Fibroblast of skin of scalp (primary cell): ENCODE measurements at regions not wholly inside any gene's neighbourhood (a gene's known extent, or its start where the extent isn't known, plus 50 kb on each side); places are given as distances from the start of the nearest gene placed in this dataset.
A peak's percentile ranks its signal among the peaks of the same experiment; 100 is the strongest.

Experiments
- DNase-seq: peaks from one replicate; pipeline ENCODE4 v3.0.0-alpha.2; 2013

- no peak for DNase-seq
These were observed 87.3 kb upstream of the OTOS start for GRCh38 chr2:240227538-240228428.

DNA sequence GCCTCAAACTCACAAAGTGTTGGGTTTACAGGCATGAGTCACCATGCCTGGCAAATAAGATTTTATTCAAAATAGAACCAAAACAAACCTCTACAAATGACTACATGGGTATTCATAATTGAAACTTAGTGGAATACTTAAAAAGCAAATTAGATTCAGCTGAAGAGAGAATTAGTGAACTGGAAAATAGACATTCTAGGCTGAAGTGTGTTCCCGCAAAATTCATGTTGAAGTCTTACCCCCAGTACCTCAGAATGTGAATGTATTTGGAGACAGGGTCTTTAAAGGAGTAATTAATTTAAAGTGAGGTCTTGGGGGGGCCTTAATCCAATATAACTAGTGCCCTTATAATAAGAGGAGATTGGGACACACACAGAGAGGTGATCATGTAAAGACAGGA lies 88.5 kb upstream of the OTOS start:
- no peak for DNase-seq

GRCh38 chr2:240229603-240230235 lies 89.3 kb upstream of the OTOS start:
- no peak for DNase-seq

- DNase-seq: no peak
These were observed 90.0 kb upstream of the OTOS start for GRCh38 chr2:240230291-240230931.

- DNase-seq: no peak
These were observed 91.4 kb upstream of the OTOS start for GRCh38 chr2:240231838-240232244.

DNA sequence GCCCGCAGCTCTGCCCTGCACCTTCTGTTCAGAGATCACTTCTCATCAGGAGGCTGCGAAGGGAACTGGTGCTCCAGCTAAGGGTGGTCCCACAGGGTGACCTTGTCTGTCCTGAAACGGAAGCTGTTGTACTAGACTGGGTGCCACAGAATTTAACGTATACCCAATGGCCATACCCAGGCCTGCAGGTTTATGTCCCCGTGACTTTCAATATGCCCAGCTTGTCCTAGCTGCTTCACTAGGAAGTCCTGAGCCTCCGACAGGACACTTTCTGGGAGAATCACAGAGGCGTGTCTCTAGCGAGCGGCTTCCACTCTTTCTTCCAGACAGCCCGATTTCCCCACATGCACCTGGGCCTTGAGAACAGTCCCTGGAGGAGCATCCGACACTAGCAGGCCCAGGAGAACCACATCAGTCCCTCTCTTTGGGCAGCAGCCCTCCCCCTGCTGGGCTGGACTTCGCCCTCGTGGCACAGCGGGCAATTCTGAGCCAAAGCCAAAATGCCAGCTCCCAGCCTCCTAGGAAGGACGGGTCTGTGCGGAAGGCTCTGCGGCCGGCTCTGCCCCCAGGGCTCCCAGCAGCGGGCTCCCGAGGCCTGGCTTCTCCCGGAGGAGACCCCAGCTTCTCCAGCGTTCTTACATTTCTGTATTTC lies 91.9 kb upstream of the OTOS start:
- DNase-seq: no peak

GRCh38 chr2:240232961-240233884 lies 92.8 kb upstream of the OTOS start:
- DNase-seq: peak; percentile 79

DNA sequence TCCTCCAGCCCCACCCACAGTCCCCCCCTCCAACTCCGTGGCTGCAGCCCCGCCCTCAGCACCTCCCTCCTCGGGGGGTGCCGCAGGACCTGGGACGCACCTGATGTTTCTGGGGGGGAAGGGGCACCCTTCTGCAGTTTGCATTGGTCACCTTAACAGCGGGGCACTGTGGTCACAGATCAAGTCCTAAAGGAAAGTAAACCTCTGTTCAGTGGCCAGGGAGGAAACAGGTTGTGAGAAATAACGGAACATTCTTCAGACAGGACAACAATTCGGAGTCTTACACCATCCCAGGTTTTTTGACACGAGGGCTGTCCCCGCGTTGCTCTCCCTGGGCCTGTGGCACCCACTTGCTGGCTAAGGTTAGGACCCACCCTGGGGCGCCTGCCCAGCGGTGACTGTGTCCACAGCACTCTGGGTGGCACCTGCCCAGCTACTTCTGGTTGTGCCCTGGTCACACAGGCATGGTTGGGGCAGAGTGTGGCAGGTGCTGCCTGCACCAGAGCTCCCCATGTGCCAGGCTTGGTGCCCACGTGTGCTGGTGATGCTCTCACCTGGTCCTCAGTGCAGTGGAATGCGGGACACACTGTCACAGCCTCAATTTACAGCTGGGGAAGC lies 93.5 kb upstream of the OTOS start:
- DNase-seq: no peak

DNA sequence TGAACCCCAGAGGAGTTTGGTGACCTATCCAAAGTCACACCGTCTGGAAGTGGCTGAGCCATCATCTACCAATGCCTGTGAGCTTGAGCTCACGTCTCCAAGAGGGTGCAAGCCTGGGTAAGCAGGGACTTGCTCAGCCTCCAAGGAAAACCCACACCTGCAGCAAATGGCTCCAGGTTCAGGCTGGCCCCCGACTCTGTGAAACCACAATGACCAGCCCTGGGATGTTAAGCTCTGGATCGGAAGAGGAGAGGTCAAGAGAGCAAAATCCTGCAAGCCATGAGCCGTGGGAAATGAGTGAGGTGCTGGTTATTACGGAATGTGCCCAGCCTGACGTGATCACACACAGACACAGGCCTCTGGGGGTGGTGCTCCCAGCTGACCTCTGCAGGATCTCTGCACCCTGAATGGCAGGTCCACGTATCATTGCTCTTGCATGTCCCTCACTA lies 94.1 kb upstream of the OTOS start:
- DNase-seq: no peak

DNA sequence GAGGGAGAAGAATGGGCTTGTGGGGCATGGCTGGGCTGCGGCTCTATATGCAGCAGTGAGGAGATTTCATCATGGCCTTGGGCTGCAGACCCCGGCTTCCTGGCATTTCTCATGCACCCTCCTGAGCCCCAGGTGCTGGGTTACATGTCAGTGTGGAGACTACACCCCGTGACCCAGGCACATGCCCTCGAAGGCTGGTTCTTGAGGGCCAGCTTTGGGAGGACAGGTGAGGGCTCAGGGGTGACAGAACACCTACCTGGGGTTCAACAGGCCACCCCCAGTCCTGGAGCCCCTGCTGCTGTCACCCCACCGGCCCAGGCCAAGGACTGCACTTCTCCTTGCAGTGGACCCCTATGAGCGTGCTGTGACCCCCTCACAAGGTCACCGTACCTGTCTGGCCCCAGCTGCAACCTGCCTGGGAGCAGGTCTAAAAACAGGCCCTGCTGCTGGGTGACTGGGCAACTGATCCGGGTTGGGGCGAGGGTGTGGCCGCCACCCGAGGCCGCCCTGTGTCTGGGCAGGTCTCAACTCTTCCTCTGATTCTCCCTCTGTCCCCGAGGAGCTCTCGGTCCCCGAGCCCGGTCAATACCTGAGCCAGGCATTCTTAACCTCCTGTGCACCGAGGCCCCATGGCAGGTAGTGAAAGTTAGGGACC lies 94.8 kb upstream of the OTOS start:
- no peak for DNase-seq

- DNase-seq: no peak
These were observed 95.4 kb upstream of the OTOS start for GRCh38 chr2:240235811-240236210.

GRCh38 chr2:240236217-240237111 lies 96.0 kb upstream of the OTOS start:
- DNase-seq: no peak

GRCh38 chr2:240237609-240238174 lies 97.2 kb upstream of the OTOS start:
- DNase-seq: peak; percentile 22

DNA sequence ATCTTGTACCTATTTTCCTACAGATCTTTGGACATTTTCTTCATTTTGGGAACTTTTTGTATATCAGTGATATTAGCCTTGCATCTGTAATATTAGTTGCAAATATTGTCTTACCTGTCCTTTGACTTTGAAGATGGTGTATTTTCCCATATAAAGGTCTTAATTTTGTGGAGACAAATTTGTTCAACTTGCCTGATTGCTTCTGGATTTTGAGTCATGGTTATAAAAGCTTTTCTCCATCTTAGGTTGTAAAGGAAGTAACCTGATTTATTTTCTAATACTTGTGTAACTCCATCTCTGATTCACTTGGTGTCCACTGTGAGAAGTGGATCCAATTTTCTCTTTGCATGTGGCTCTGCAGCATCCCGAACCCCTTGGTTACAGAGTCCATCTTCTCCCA lies 97.7 kb upstream of the OTOS start:
- no peak for DNase-seq

GRCh38 chr2:240238786-240239185 lies 98.3 kb upstream of the OTOS start:
- DNase-seq: no peak

GRCh38 chr2:240239325-240239724 lies 98.9 kb upstream of the OTOS start:
- no peak for DNase-seq

- no peak for DNase-seq
These were observed 99.7 kb upstream of the OTOS start for GRCh38 chr2:240240017-240240734.

- DNase-seq: no peak
These were observed 100.3 kb upstream of the OTOS start for GRCh38 chr2:240240781-240241180.

- no peak for DNase-seq
These were observed 101.1 kb upstream of the OTOS start for GRCh38 chr2:240241572-240241971.
